ENCODE measurements at regions not wholly inside any gene's neighbourhood (a gene's known extent, or its start where the extent isn't known, plus 50 kb on each side); places are given as distances from the start of the nearest gene placed in this dataset.

- TF ChIP-seq HMGXB4 (CRISPR knock-in tag; IDR thresholded peaks at IDR 0.05; ENCODE audit: borderline replicate concordance) (no peak), RARB (CRISPR knock-in tag; IDR thresholded peaks at IDR 0.05) (no peak), E2F6 (IDR thresholded peaks at IDR 0.05; ENCODE audit: borderline replicate concordance, low read depth) (no peak), HOXB13 (CRISPR knock-in tag; IDR thresholded peaks at IDR 0.05; ENCODE audit: low read depth) (no peak), TP53 (CRISPR knock-in tag; IDR thresholded peaks at IDR 0.05) (no peak), ZC3H11A (IDR thresholded peaks at IDR 0.05) (no peak), ATOH8 (CRISPR knock-in tag; IDR thresholded peaks at IDR 0.05; ENCODE audit: low read depth) (no peak), ZFP36 (IDR thresholded peaks at IDR 0.05; ENCODE audit: borderline replicate concordance, partially characterized antibody) (no peak), NR3C1 (IDR thresholded peaks at IDR 0.05) (no peak), POLR2A (IDR thresholded peaks at IDR 0.05; ENCODE audit: low read length) (no peak), RAD21 (conservative IDR thresholded peaks at IDR 0.05 in 1 of 2, IDR thresholded peaks at IDR 0.05 in 1 of 2) (no peak), HES2 (IDR thresholded peaks at IDR 0.05) (no peak), TFCP2L1 (CRISPR knock-in tag; IDR thresholded peaks at IDR 0.05) (no peak), MYC (IDR thresholded peaks at IDR 0.05; ENCODE audit: borderline replicate concordance, low read length) (no peak), JUN (IDR thresholded peaks at IDR 0.05) (no peak)
- DNase-seq (ENCODE audit: low read depth in 1 of 2, low spot score in 1 of 2) (no peak), ATAC-seq (no peak), FAIRE-seq (no peak)
- Histone ChIP-seq H3K27ac (no peak overlapping the region), H3K4me1 (no peaks in the 10 kb centered on the region), H3K9me3 (no peaks in the 10 kb centered on the region), H3K4me2 (no peak overlapping the region), H3K4me3 (no peak overlapping the region)
- CTCF ChIA-PET, result no interaction called here
- 0% methylated on average over 2 of the region's 2 CpGs for WGBS (ENCODE audit: missing lambda C conversion rate)
- POLR2A ChIA-PET, result no interaction called here
Measured at GRCh38 chrX:121208563-121208962, 161.2 kb downstream of the GLUD2 start.

GRCh38 chrX:121216641-121217374 lies 169.4 kb downstream of the GLUD2 start:
- H3K27ac ChIP-seq, result no peak overlapping the region
- DNase-seq (ENCODE audit: low read depth in 1 of 2, low spot score in 1 of 2) (no peak), FAIRE-seq (no peak), ATAC-seq (no peak)
- WGBS (ENCODE audit: missing lambda C conversion rate), result 29% methylated on average over 2 of the region's 2 CpGs
- TF ChIP-seq EHF (CRISPR knock-in tag; IDR thresholded peaks at IDR 0.05), result no peak
- no peak for TF ChIP-seq NFE2L2 (conservative IDR thresholded peaks at IDR 0.05; ENCODE audit: low read length)
- no peak for TF ChIP-seq ZFP36 (IDR thresholded peaks at IDR 0.05; ENCODE audit: borderline replicate concordance, partially characterized antibody)
- TF ChIP-seq CTCF (IDR thresholded peaks at IDR 0.05), result no peak
- TF ChIP-seq MAFK (IDR thresholded peaks at IDR 0.05; ENCODE audit: partially characterized antibody), result no peak
- TF ChIP-seq NPAS2 (CRISPR knock-in tag; IDR thresholded peaks at IDR 0.05; ENCODE audit: borderline replicate concordance), result no peak
- TF ChIP-seq MYC (IDR thresholded peaks at IDR 0.05; ENCODE audit: borderline replicate concordance, low read length), result no peak
- no peak for TF ChIP-seq ATOH8 (CRISPR knock-in tag; IDR thresholded peaks at IDR 0.05; ENCODE audit: low read depth)
- TF ChIP-seq RNF2 (IDR thresholded peaks at IDR 0.05; ENCODE audit: borderline replicate concordance, low read depth), result no peak
- TF ChIP-seq ZC3H11A (IDR thresholded peaks at IDR 0.05), result no peak
- no peak for TF ChIP-seq HMGXB4 (CRISPR knock-in tag; IDR thresholded peaks at IDR 0.05; ENCODE audit: borderline replicate concordance)
- TF ChIP-seq JUNB (IDR thresholded peaks at IDR 0.05), result no peak
- TF ChIP-seq PBX3 (IDR thresholded peaks at IDR 0.05), result no peak
- no peak for TF ChIP-seq ZNF302 (CRISPR knock-in tag; IDR thresholded peaks at IDR 0.05)
- H3K4me3 ChIP-seq, result no peak overlapping the region
- ChIA-PET CTCF (no interaction called here), POLR2A (interaction anchor here (0.6 kb wide), 1 partner anchor 613 kb away, joined by 4 read pairs; the partner anchor contains the start of gene MCTS1)
- no peak overlapping the region for H3K4me2 ChIP-seq
- H3K4me1 ChIP-seq, result no peaks in the 10 kb centered on the region
- H3K9me3 ChIP-seq, result no peaks in the 10 kb centered on the region
